Gastroesophageal sphincter (tissue), 4 donors: ENCODE measurements at regions not wholly inside any gene's neighbourhood (a gene's known extent, or its start where the extent isn't known, plus 50 kb on each side); places are given as distances from the start of the nearest gene placed in this dataset.

Experiments
- ATAC-seq: fragments of 150-250 bp; one replicate; pipeline ENCODE4 v1.9.1; 2016; ENCODE audit warnings: mild to moderate bottlenecking, moderate library complexity
- H3K27ac ChIP-seq, 4 donors: fragments of 200-600 bp; sonication (generic) in 3 of 4; 1 replicate in 3 of 4; 2 replicates in 1 of 4; pipeline ENCODE4 v1.5.1; 2016 to 2019
- H3K27me3 ChIP-seq: fragments of 200-600 bp; sonication (generic); one replicate; pipeline ENCODE4 v1.5.1; 2019
- H3K36me3 ChIP-seq, 2 donors: fragments of 200-600 bp; sonication (generic); one replicate each; pipeline ENCODE4 v1.5.1; 2019; ENCODE audit warnings: control low read depth in 1 of 2
- H3K4me1 ChIP-seq, 3 donors: fragments of 200-600 bp; sonication (generic); 1 replicate in 2 of 3; 2 replicates in 1 of 3; pipeline ENCODE4 v1.5.1; 2016 to 2019; ENCODE audit warnings: control low read depth in 2 of 3
- H3K4me3 ChIP-seq, 2 donors: fragments of 200-600 bp; sonication (generic); one replicate each; pipeline ENCODE4 v1.5.1; 2019; ENCODE audit warnings: mild to moderate bottlenecking in 1 of 2, moderate library complexity in 1 of 2
- H3K9me3 ChIP-seq, 3 donors: fragments of 200-600 bp; sonication (generic); one replicate each; pipeline ENCODE4 v1.5.1; 2017 to 2019; ENCODE audit warnings: control low read depth in 2 of 3
- EP300 ChIP-seq: sonication (generic); formaldehyde crosslinking; IDR thresholded peaks from one replicate; pipeline ENCODE4 v1.6.1; 2017; ENCODE audit warnings: antibody characterized with exemption, mild to moderate bottlenecking
- POLR2A ChIP-seq, 2 donors: fragments of 450-650 bp; IDR thresholded peaks; one replicate each; pipeline ENCODE4 v1.6.1; 2017; ENCODE audit warnings: antibody characterized with exemption in 2 of 2, mild to moderate bottlenecking in 2 of 2, moderate library complexity in 1 of 2
- POLR2AphosphoS5 ChIP-seq: sonication (generic); formaldehyde crosslinking; IDR thresholded peaks from one replicate; pipeline ENCODE4 v1.6.1; 2017; ENCODE audit warnings: antibody characterized with exemption
- WGBS, 2 donors: methylation state at CpG; one replicate each; pipeline ENCODE4 v1.1.5; 2018; ENCODE audit warnings: low coverage in 1 of 2; 5-methylcytosine and 5-hydroxymethylcytosine counted together
- TF ChIP-seq, protein P1 (sequence below), 4 experiments: fragments of 200-600 bp in 2 of 4; fragments of 450-650 bp in 2 of 4; sonication (generic) in 1 of 4; IDR thresholded peaks; one replicate each; pipeline ENCODE4 v1.5.1; 2017 to 2019; ENCODE audit warnings: antibody characterized with exemption in 4 of 4, mild to moderate bottlenecking in 2 of 4, moderate library complexity in 2 of 4

DNA sequence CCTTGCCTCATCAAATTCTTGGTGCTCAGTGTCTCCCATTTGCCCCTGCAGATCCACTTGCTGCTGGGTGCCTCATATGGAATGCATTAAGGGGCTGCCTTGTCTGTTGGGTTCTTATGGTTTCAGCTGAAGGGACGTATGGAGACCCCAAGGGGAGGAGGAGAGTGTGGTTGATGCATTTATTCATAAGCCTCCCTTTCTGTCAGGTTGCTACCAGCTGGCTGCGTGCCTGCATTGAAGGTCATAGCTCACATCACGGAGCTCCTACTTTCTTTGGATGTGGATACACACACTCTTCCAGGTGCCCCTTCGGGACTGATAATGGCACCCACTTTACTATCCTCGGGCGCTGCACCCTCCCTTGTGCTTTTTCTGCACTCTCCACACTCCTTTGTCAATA lies 377.9 kb downstream of the SLC4A3 start:
- 68 to 86% methylated on average over 2 to 6 of the region's 6 CpGs for WGBS, 2 donors
- H3K4me1 ChIP-seq, result no peaks in the 10 kb centered on the region
- peaks cover 0 to 9% (median 0%) of the 10 kb centered on the region in 3 donors for H3K9me3 ChIP-seq
- no peaks in the 10 kb centered on the region for H3K27me3 ChIP-seq
- no peak for ATAC-seq
- no peaks in the 10 kb centered on the region for H3K36me3 ChIP-seq
- no peak overlapping the region for H3K4me3 ChIP-seq
- TF ChIP-seq, protein P1, sequence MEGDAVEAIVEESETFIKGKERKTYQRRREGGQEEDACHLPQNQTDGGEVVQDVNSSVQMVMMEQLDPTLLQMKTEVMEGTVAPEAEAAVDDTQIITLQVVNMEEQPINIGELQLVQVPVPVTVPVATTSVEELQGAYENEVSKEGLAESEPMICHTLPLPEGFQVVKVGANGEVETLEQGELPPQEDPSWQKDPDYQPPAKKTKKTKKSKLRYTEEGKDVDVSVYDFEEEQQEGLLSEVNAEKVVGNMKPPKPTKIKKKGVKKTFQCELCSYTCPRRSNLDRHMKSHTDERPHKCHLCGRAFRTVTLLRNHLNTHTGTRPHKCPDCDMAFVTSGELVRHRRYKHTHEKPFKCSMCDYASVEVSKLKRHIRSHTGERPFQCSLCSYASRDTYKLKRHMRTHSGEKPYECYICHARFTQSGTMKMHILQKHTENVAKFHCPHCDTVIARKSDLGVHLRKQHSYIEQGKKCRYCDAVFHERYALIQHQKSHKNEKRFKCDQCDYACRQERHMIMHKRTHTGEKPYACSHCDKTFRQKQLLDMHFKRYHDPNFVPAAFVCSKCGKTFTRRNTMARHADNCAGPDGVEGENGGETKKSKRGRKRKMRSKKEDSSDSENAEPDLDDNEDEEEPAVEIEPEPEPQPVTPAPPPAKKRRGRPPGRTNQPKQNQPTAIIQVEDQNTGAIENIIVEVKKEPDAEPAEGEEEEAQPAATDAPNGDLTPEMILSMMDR (IDR thresholded peaks at IDR 0.05), result no peak
- TF ChIP-seq POLR2A (IDR thresholded peaks at IDR 0.05) (no peak), EP300 (no peak), POLR2AphosphoS5 (no peak)
- no peak overlapping the region for H3K27ac ChIP-seq

DNA sequence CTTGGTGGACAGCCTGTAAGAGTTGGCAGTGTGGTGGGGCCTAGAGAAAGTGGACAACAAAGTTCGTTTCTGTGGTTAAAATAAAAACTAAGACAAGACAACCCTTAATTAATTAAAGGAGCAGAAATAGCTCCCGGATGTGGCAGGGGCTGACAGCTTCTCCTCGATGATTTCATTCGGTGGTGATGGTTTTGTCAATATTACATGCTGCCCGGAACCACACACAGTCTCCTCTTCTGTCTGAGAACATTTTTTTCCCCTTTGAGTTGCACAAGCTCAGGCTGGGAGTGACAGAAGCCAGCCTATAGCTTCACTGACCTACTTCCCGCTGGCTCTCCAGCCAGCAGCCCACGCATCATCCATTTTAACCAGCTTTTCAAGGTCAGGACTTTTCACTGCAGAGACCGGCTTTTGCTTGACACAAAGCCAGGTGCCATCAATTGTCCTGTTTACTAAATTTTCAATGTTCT lies 378.8 kb downstream of the SLC4A3 start:
- ATAC-seq, result no peak
- Histone ChIP-seq H3K27ac (no peak overlapping the region), H3K27me3 (no peaks in the 10 kb centered on the region), H3K4me3 (no peak overlapping the region), H3K4me1 (no peaks in the 10 kb centered on the region), H3K36me3 (no peaks in the 10 kb centered on the region), H3K9me3 (peaks cover 0 to 9% (median 0%) of the 10 kb centered on the region in 3 donors)
- TF ChIP-seq, protein P1 (IDR thresholded peaks at IDR 0.05), result no peak
- TF ChIP-seq EP300, result no peak
- TF ChIP-seq POLR2AphosphoS5, result no peak
- no peak for TF ChIP-seq POLR2A (IDR thresholded peaks at IDR 0.05)
- 35 to 45% methylated on average over 7 to 8 of the region's 8 CpGs for WGBS, 2 donors

DNA sequence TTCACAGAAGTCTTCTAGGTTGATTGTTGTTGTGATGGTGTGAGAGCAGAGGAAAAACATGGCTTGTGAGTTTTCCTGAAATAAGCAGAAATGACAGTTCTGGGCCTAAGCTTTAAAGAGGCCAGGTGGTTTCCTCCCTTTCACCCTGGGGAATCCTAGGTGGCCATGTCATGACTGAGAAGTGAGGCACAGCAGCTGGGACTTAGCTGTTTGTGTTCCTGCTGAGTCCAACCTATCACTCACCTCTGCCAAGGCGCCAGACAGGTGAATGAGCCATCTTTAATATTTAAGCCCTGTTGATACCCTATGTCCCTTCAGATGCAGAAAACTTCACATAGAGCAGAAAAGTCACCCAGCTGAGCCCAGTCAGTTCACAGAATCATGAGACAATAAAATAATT lies 384.4 kb downstream of the SLC4A3 start:
- Histone ChIP-seq H3K27me3 (no peaks in the 10 kb centered on the region), H3K4me1 (no peaks in the 10 kb centered on the region), H3K27ac (no peak overlapping the region), H3K36me3 (no peaks in the 10 kb centered on the region), H3K4me3 (no peak overlapping the region), H3K9me3 (peaks cover 0 to 9% (median 0%) of the 10 kb centered on the region in 3 donors)
- no peak for ATAC-seq
- no peak for TF ChIP-seq POLR2A (IDR thresholded peaks at IDR 0.05)
- TF ChIP-seq, protein P1 (IDR thresholded peaks at IDR 0.05), result no peak
- TF ChIP-seq POLR2AphosphoS5, result no peak
- TF ChIP-seq EP300, result no peak
- 80% methylated on average over 1 of the region's 1 CpG; no CpG with 5 or more reads in 1 of the 2 donors for WGBS, 2 donors

DNA sequence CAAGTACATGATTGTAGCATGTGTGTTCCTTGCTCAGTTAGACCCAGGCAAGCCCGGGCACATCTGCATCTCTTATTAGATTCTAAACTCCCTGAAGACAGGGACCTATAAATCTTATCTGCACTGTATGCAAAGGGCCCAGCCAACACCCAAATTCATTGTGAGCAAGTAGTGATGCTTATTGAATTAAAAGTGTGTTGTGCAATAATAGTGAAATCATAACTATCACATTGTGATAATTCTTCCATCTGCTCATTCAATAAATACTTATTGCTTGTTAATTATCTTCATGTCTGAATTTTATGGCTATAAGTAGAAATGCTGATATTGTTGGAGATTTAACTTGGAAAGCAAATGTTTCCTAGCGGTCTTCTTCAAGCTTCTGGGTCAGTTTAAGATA lies 387.5 kb downstream of the SLC4A3 start:
- H3K27ac ChIP-seq, result no peak overlapping the region
- no peaks in the 10 kb centered on the region for H3K4me1 ChIP-seq
- H3K4me3 ChIP-seq, result no peak overlapping the region
- ATAC-seq, result no peak
- no peaks in the 10 kb centered on the region for H3K27me3 ChIP-seq
- TF ChIP-seq EP300 (no peak), POLR2A (IDR thresholded peaks at IDR 0.05) (no peak), POLR2AphosphoS5 (no peak)
- TF ChIP-seq, protein P1 (IDR thresholded peaks at IDR 0.05), result no peak
- no peaks in the 10 kb centered on the region for H3K9me3 ChIP-seq
- whole genome bisulfite sequencing, 2 donors, result 74 to 87% methylated on average over 2 of the region's 2 CpGs
- no peaks in the 10 kb centered on the region for H3K36me3 ChIP-seq

DNA sequence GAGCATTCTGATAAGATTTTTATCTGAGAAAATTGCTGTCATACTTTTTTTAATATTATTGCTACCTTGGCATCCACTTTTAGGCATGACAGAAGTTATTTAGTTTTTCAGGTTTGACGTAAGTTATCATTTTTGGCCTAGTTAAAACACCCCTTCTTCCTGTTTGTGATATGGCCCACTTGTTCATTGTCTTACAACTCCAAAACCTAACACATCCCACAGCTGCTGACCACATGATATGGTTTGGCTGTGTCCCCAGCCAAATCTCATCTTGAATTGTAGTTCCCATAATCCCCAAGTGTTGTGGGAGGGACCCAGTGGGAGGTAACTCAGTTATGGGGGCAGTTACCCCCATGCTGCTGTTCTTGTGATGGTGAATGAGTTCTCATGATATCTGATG lies 388.1 kb downstream of the SLC4A3 start:
- no peak overlapping the region for H3K4me3 ChIP-seq
- no peaks in the 10 kb centered on the region for H3K9me3 ChIP-seq
- no peaks in the 10 kb centered on the region for H3K36me3 ChIP-seq
- ATAC-seq, result no peak
- no peak overlapping the region for H3K27ac ChIP-seq
- 25 to 71% methylated on average over 1 of the region's 1 CpG for WGBS, 2 donors
- no peaks in the 10 kb centered on the region for H3K27me3 ChIP-seq
- H3K4me1 ChIP-seq, result no peaks in the 10 kb centered on the region
- no peak for TF ChIP-seq POLR2AphosphoS5
- TF ChIP-seq, protein P1 (IDR thresholded peaks at IDR 0.05), result no peak
